Neural progenitor cell (in vitro differentiated cells): ENCODE measurements at regions not wholly inside any gene's neighbourhood (a gene's known extent, or its start where the extent isn't known, plus 50 kb on each side); places are given as distances from the start of the nearest gene placed in this dataset.

ENCODE experiments used
- DNase-seq: peaks from one replicate; pipeline ENCODE4 v3.0.0-alpha.2; 2016; ENCODE audit warnings: low spot score
- H2AFZ ChIP-seq: fragments of 200-600 bp; sonication (generic); replicated peaks from 2 replicates; pipeline ENCODE4 v1.6.1; 2016; ENCODE audit warnings: antibody characterized with exemption
- H3F3A ChIP-seq: fragments of 200-600 bp; sonication (generic); 2 replicates; pipeline ENCODE4 v1.6.1; 2016; ENCODE audit warnings: antibody characterized with exemption, low read depth
- H3K27ac ChIP-seq: fragments of 200-600 bp; sonication (generic); 2 replicates; pipeline ENCODE4 v1.5.1; 2016; ENCODE audit warnings: mild to moderate bottlenecking
- H3K27me3 ChIP-seq: fragments of 200-600 bp; sonication (generic); 2 replicates; pipeline ENCODE4 v1.6.1; 2016; ENCODE audit warnings: mild to moderate bottlenecking, moderate library complexity
- H3K36me3 ChIP-seq: fragments of 200-600 bp; sonication (generic); 2 replicates; pipeline ENCODE4 v1.5.1; 2016
- H3K4me1 ChIP-seq: fragments of 200-600 bp; sonication (generic); 2 replicates; pipeline ENCODE4 v1.6.1; 2016; ENCODE audit warnings: mixed run types
- H3K4me2 ChIP-seq: fragments of 200-600 bp; sonication (generic); 2 replicates; pipeline ENCODE4 v1.6.1; 2016
- H3K4me3 ChIP-seq: fragments of 200-600 bp; sonication (generic); 2 replicates; pipeline ENCODE4 v1.5.1; 2016
- H3K79me2 ChIP-seq: fragments of 200-600 bp; sonication (generic); 2 replicates; pipeline ENCODE4 v1.6.1; 2016; ENCODE audit warnings: low read depth
- H3K9ac ChIP-seq: fragments of 200-600 bp; sonication (generic); 2 replicates; pipeline ENCODE4 v1.6.1; 2016
- H3K9me3 ChIP-seq: fragments of 200-600 bp; sonication (generic); 2 replicates; pipeline ENCODE4 v1.5.1; 2016; ENCODE audit warnings: low read depth
- H4K20me1 ChIP-seq: fragments of 200-600 bp; sonication (generic); 2 replicates; pipeline ENCODE4 v1.6.1; 2016; ENCODE audit warnings: low read depth
- H3K27ac Mint-ChIP-seq: 3 replicates; pipeline ENCODE4 v1.8.0; 2021; ENCODE audit warnings: mixed read lengths
- H3K27me3 Mint-ChIP-seq: 2 replicates; pipeline ENCODE4 v1.8.0; 2022; ENCODE audit warnings: low read depth, mild to moderate bottlenecking, inconsistent platforms, moderate library complexity, mixed read lengths; ENCODE audit not compliant: insufficient read depth
- H3K36me3 Mint-ChIP-seq: 3 replicates; pipeline ENCODE4 v1.8.0; 2021; ENCODE audit warnings: mixed read lengths
- H3K4me1 Mint-ChIP-seq: 3 replicates; pipeline ENCODE4 v1.8.0; 2021; ENCODE audit warnings: mixed read lengths
- H3K4me3 Mint-ChIP-seq: 3 replicates; pipeline ENCODE4 v1.8.0; 2021; ENCODE audit warnings: mild to moderate bottlenecking, moderate library complexity, mixed read lengths
- H3K9me3 Mint-ChIP-seq: 3 replicates; pipeline ENCODE4 v1.8.0; 2020; ENCODE audit warnings: mixed read lengths
- CTCF ChIP-seq: fragments of 200-600 bp; sonication (generic); IDR thresholded peaks from 2 replicates; pipeline ENCODE4 v1.5.1; 2017; ENCODE audit warnings: antibody characterized with exemption, mild to moderate bottlenecking
- EZH2 ChIP-seq: fragments of 200-600 bp; sonication (generic); IDR thresholded peaks from 2 replicates; pipeline ENCODE4 v1.6.1; 2017; ENCODE audit warnings: antibody characterized with exemption, mild to moderate bottlenecking, moderate library complexity
- EZH2phosphoT487 ChIP-seq: fragments of 200-600 bp; sonication (generic); IDR thresholded peaks from 2 replicates; pipeline ENCODE4 v1.6.1; 2017; ENCODE audit warnings: antibody characterized with exemption

GRCh38 chr17:69802045-69802740, 272.8 kb upstream of the KCNJ16 start:
- Mint-ChIP-seq H3K9me3 (peaks cover 3% of the 10 kb centered on the region), H3K4me1 (no peaks in the 10 kb centered on the region), H3K36me3 (no peaks in the 10 kb centered on the region), H3K27me3 (peaks cover 2% of the 10 kb centered on the region), H3K4me3 (no peak overlapping the region), H3K27ac (no peak overlapping the region)
- no peaks in the 10 kb centered on the region for H3K4me1 ChIP-seq
- H3K36me3 ChIP-seq = no peaks in the 10 kb centered on the region
- H3K27me3 ChIP-seq = no peaks in the 10 kb centered on the region
- H3F3A ChIP-seq = no peaks in the 10 kb centered on the region
- H3K79me2 ChIP-seq = no peaks in the 10 kb centered on the region
- H3K4me3 ChIP-seq = no peak overlapping the region
- H3K27ac ChIP-seq = no peak overlapping the region
- TF ChIP-seq EZH2 (no peak), CTCF (no peak), EZH2phosphoT487 (no peak)
- H2AFZ ChIP-seq = peak overlapping the region; percentile 71
- no peaks in the 10 kb centered on the region for H3K9me3 ChIP-seq
- no peak overlapping the region for H3K4me2 ChIP-seq
- H3K9ac ChIP-seq = no peak overlapping the region
- H4K20me1 ChIP-seq = no peaks in the 10 kb centered on the region
- peak; percentile 15 for DNase-seq

GRCh38 chr17:69809331-69809730, 265.7 kb upstream of the KCNJ16 start:
- H4K20me1 ChIP-seq = no peaks in the 10 kb centered on the region
- no peaks in the 10 kb centered on the region for H3K27me3 ChIP-seq
- H3K36me3 ChIP-seq = no peaks in the 10 kb centered on the region
- no peak overlapping the region for H3K4me2 ChIP-seq
- Mint-ChIP-seq H3K27me3 (no peaks in the 10 kb centered on the region), H3K4me1 (no peaks in the 10 kb centered on the region), H3K36me3 (no peaks in the 10 kb centered on the region), H3K27ac (no peak overlapping the region), H3K4me3 (no peak overlapping the region), H3K9me3 (no peaks in the 10 kb centered on the region)
- H3K9ac ChIP-seq = no peak overlapping the region
- no peak overlapping the region for H3K4me3 ChIP-seq
- H3F3A ChIP-seq = no peaks in the 10 kb centered on the region
- H3K4me1 ChIP-seq = no peaks in the 10 kb centered on the region
- H3K27ac ChIP-seq = no peak overlapping the region
- no peaks in the 10 kb centered on the region for H3K79me2 ChIP-seq
- no peak for DNase-seq
- TF ChIP-seq EZH2phosphoT487 (no peak), EZH2 (no peak), CTCF (no peak)
- no peaks in the 10 kb centered on the region for H3K9me3 ChIP-seq
- no peak overlapping the region for H2AFZ ChIP-seq

- H3K27ac Mint-ChIP-seq = no peak overlapping the region
- no peaks in the 10 kb centered on the region for H3K36me3 Mint-ChIP-seq
- no peak overlapping the region for H3K4me3 ChIP-seq
- no peaks in the 10 kb centered on the region for H3K36me3 ChIP-seq
- no peaks in the 10 kb centered on the region for H3K9me3 Mint-ChIP-seq
- H3K4me1 ChIP-seq = no peaks in the 10 kb centered on the region
- H3K4me1 Mint-ChIP-seq = no peaks in the 10 kb centered on the region
- no peak overlapping the region for H2AFZ ChIP-seq
- H3K9me3 ChIP-seq = no peaks in the 10 kb centered on the region
- TF ChIP-seq EZH2 (no peak), CTCF (no peak), EZH2phosphoT487 (no peak)
- no peaks in the 10 kb centered on the region for H3F3A ChIP-seq
- H3K27me3 ChIP-seq = no peaks in the 10 kb centered on the region
- no peak overlapping the region for H3K4me2 ChIP-seq
- no peaks in the 10 kb centered on the region for H4K20me1 ChIP-seq
- H3K4me3 Mint-ChIP-seq = no peak overlapping the region
- H3K9ac ChIP-seq = no peak overlapping the region
- DNase-seq = no peak
- H3K27me3 Mint-ChIP-seq = no peaks in the 10 kb centered on the region
- no peak overlapping the region for H3K27ac ChIP-seq
- H3K79me2 ChIP-seq = no peaks in the 10 kb centered on the region
These were observed 264.6 kb upstream of the KCNJ16 start for GRCh38 chr17:69810326-69810965.
